Psoas muscle (tissue), 7 donors: ENCODE measurements at regions not wholly inside any gene's neighbourhood (a gene's known extent, or its start where the extent isn't known, plus 50 kb on each side); places are given as distances from the start of the nearest gene placed in this dataset.

Experiments
- ATAC-seq, 4 donors: fragments of 200-7000 bp; cut with Tn5 transposase; one replicate each; pipeline ENCODE4 v1.9.1; 2020; ENCODE audit warnings: moderate library complexity in 3 of 4, mild to moderate bottlenecking in 2 of 4
- DNase-seq, 2 donors: peaks; one replicate each; pipeline ENCODE4 v3.0.0-alpha.2; 2020
- H3K27ac ChIP-seq: fragments of 200-600 bp; one replicate; pipeline ENCODE4 v1.8.0; 2022
- H3K27me3 ChIP-seq, 3 donors: fragments of 200-600 bp in 1 of 3; one replicate each; pipeline versions ENCODE4 v1.6.1 to v1.8.0; 2013 to 2022; ENCODE audit warnings: low read length in 2 of 3, mild to moderate bottlenecking in 2 of 3, moderate library complexity in 1 of 3; ENCODE audit not compliant: insufficient read depth in 3 of 3
- H3K36me3 ChIP-seq, 2 donors: fragments of 200-600 bp in 1 of 2; one replicate each; pipeline versions ENCODE4 v1.6.1 to v1.8.0; 2013 to 2022; ENCODE audit warnings: low read depth in 1 of 2, mild to moderate bottlenecking in 1 of 2, moderate library complexity in 1 of 2; ENCODE audit not compliant: insufficient read depth in 1 of 2
- H3K4me1 ChIP-seq: fragments of 200-600 bp; one replicate; pipeline ENCODE4 v1.8.0; 2022
- H3K4me3 ChIP-seq: fragments of 200-600 bp; one replicate; pipeline ENCODE4 v1.8.0; 2022; ENCODE audit warnings: mild to moderate bottlenecking
- H3K9me3 ChIP-seq: fragments of 200-600 bp; one replicate; pipeline ENCODE4 v1.8.0; 2022
- WGBS, 3 donors: extraction: QIAGEN DNeasy Blood & Tissue Kit; methylation state at CpG; one replicate each; pipeline versions ENCODE4 v1.1.6 to v1.1.7; 2013; 5-methylcytosine and 5-hydroxymethylcytosine counted together
- intact Hi-C, 2 donors: fragments of 100-400 bp; cut with DNase I; formaldehyde crosslinking; loops; one replicate each; pipeline versions ENCODE4 v1.11.0 to v1.14.2; 2022
- TF ChIP-seq, protein P1 (sequence below): fragments of 200-600 bp; IDR thresholded peaks from one replicate; pipeline ENCODE4 v1.8.0; 2022; ENCODE audit warnings: antibody characterized with exemption
- donor health status: healthy with polysubstance abuse.
- donor health status: DM: no; HTN: no; CAD: no; lungs with moderate emphysema.
- donor health status: Bipolar disorder and iron deficiency.
- donor health status: healthy.
- donor health status: DM: yes; HTN: yes; CAD: no.
- donor health status: DM: no; HTN: no; CAD: no.
- donor health status: DM: yes; HTN: yes; CAD: no.

GRCh38 chr1:82704966-82705365 is 904.2 kb downstream of the ADGRL2 start:
- Histone ChIP-seq H3K36me3 (no peaks in the 10 kb centered on the region), H3K9me3 (no peaks in the 10 kb centered on the region), H3K27me3 (no peaks in the 10 kb centered on the region), H3K27ac (no peak overlapping the region), H3K4me1 (no peaks in the 10 kb centered on the region), H3K4me3 (no peak overlapping the region)
- no peak for ATAC-seq
- no peak for DNase-seq
- intact Hi-C loops = no loop called here
- TF ChIP-seq, protein P1, sequence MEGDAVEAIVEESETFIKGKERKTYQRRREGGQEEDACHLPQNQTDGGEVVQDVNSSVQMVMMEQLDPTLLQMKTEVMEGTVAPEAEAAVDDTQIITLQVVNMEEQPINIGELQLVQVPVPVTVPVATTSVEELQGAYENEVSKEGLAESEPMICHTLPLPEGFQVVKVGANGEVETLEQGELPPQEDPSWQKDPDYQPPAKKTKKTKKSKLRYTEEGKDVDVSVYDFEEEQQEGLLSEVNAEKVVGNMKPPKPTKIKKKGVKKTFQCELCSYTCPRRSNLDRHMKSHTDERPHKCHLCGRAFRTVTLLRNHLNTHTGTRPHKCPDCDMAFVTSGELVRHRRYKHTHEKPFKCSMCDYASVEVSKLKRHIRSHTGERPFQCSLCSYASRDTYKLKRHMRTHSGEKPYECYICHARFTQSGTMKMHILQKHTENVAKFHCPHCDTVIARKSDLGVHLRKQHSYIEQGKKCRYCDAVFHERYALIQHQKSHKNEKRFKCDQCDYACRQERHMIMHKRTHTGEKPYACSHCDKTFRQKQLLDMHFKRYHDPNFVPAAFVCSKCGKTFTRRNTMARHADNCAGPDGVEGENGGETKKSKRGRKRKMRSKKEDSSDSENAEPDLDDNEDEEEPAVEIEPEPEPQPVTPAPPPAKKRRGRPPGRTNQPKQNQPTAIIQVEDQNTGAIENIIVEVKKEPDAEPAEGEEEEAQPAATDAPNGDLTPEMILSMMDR = no peak

- 47 to 51% (median 51%) methylated on average over 3 of the region's 3 CpGs for WGBS, 3 donors
- Histone ChIP-seq H3K9me3 (no peaks in the 10 kb centered on the region), H3K36me3 (no peaks in the 10 kb centered on the region), H3K4me3 (no peak overlapping the region), H3K27ac (no peak overlapping the region), H3K4me1 (no peaks in the 10 kb centered on the region), H3K27me3 (no peaks in the 10 kb centered on the region)
- intact Hi-C loops = no loop called here
- DNase-seq (no peak), ATAC-seq (no peak)
- TF ChIP-seq, protein P1 = no peak
Observed at GRCh38 chr1:82704393-82704792, 903.7 kb downstream of the ADGRL2 start.

- TF ChIP-seq, protein P1 = no peak
- no peak for DNase-seq
- intact Hi-C loops = no loop called here
Observed at GRCh38 chr1:82703951-82704350, 903.2 kb downstream of the ADGRL2 start.

DNA sequence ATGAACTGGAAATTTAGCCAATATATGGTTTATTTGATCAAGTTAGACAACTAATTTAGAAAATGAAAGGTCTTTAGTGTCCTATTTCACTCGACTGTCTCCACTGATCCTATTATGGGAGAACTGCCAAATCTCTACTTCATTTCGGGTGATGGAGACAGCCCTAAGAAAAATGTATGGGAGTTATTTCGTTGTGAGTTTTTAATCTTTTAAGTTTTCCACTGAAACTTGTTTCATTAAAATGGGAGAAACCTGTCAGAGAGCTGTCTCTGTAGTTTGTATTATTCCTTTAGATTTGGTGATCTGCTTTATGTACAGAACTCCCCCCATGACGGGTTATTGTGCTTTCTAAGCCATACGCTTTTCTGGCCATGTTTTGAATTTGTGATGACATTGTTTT is 899.7 kb downstream of the ADGRL2 start:
- TF ChIP-seq, protein P1 = no peak
- no peak for DNase-seq
- H3K27ac ChIP-seq = no peak overlapping the region
- no peaks in the 10 kb centered on the region for H3K27me3 ChIP-seq
- intact Hi-C loops = no loop called here
- H3K36me3 ChIP-seq = no peaks in the 10 kb centered on the region
- no peaks in the 10 kb centered on the region for H3K4me1 ChIP-seq
- no peak for ATAC-seq
- no peaks in the 10 kb centered on the region for H3K9me3 ChIP-seq
- WGBS, 3 donors = 72 to 75% (median 73%) methylated on average over 5 of the region's 5 CpGs
- no peak overlapping the region for H3K4me3 ChIP-seq

More at GRCh38 chr1:82703951-82704350, 903.2 kb downstream of the ADGRL2 start:
- no peaks in the 10 kb centered on the region for H3K36me3 ChIP-seq
- H3K4me3 ChIP-seq = no peak overlapping the region
- no peaks in the 10 kb centered on the region for H3K9me3 ChIP-seq
- no peak overlapping the region for H3K27ac ChIP-seq
- H3K27me3 ChIP-seq = no peaks in the 10 kb centered on the region
- H3K4me1 ChIP-seq = no peaks in the 10 kb centered on the region
- ATAC-seq = no peak

DNA sequence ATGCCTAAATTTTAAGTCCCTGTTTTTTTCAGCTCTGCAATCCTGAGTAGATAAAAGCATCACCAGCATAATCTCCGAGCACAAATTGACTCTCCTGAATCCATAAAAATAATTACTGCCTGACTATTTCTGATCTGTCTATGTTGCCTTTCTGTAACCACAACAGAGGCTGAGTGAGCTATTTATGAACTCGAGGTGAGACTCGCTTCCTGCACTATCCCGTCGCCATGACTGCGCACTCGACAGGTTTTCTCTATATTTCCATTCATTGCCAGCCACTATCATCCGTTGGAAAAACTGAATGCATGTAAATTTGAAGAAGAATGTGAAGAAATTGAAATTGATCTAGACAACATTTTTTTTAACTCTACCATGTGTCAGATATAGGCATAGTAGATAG is 897.2 kb downstream of the ADGRL2 start:
- Histone ChIP-seq H3K36me3 (no peaks in the 10 kb centered on the region), H3K4me1 (no peaks in the 10 kb centered on the region), H3K4me3 (no peak overlapping the region), H3K27me3 (no peaks in the 10 kb centered on the region), H3K27ac (no peak overlapping the region), H3K9me3 (no peaks in the 10 kb centered on the region)
- intact Hi-C loops = no loop called here
- TF ChIP-seq, protein P1 = no peak
- ATAC-seq (no peak), DNase-seq (no peak)
- 76 to 84% (median 79%) methylated on average over 8 of the region's 8 CpGs for WGBS, 3 donors
